IPS DF 6.9 (cell line): ENCODE measurements at regions not wholly inside any gene's neighbourhood (a gene's known extent, or its start where the extent isn't known, plus 50 kb on each side); places are given as distances from the start of the nearest gene placed in this dataset.

ENCODE experiments used
- DNase-seq: peaks from one replicate; pipeline ENCODE4 v3.0.0-alpha.2; 2013; ENCODE audit warnings: low read depth, low spot score
- H3K27ac ChIP-seq: one replicate; pipeline ENCODE4 v1.5.1; 2013; ENCODE audit warnings: low read length, control low read depth
- H3K27me3 ChIP-seq: 2 replicates; pipeline ENCODE4 v1.6.1; 2013; ENCODE audit warnings: mild to moderate bottlenecking, low read length; ENCODE audit not compliant: control insufficient read depth, insufficient read depth
- H3K36me3 ChIP-seq: 2 replicates; pipeline ENCODE4 v1.6.1; 2013; ENCODE audit warnings: low read length; ENCODE audit not compliant: control insufficient read depth, insufficient read depth
- H3K4me1 ChIP-seq: 2 replicates; pipeline ENCODE4 v1.6.1; 2013; ENCODE audit warnings: low read length; ENCODE audit not compliant: control insufficient read depth, insufficient read depth
- H3K4me3 ChIP-seq: 2 replicates; pipeline ENCODE4 v1.5.1; 2013; ENCODE audit warnings: mild to moderate bottlenecking, low read length
- H3K9me3 ChIP-seq: 2 replicates; pipeline ENCODE4 v1.6.1; 2013; ENCODE audit warnings: low read length, inconsistent platforms; ENCODE audit not compliant: control insufficient read depth, insufficient read depth
- WGBS: extraction: QIAGEN DNeasy Blood & Tissue Kit; methylation state at CpG from one replicate; pipeline ENCODE4 v1.1.7; 2013; ENCODE audit warnings: mixed read lengths, missing lambda C conversion rate; ENCODE audit not compliant: insufficient read length, insufficient coverage; 5-methylcytosine and 5-hydroxymethylcytosine counted together

GRCh38 chr9:81150016-81150625, 539.2 kb downstream of the TLE1 start:
- no peak overlapping the region for H3K4me3 ChIP-seq
- H3K27ac ChIP-seq = no peak overlapping the region
- WGBS = no CpG with 5 or more reads among the region's 2 CpGs
- no peaks in the 10 kb centered on the region for H3K36me3 ChIP-seq
- DNase-seq = no peak
- H3K4me1 ChIP-seq = no peaks in the 10 kb centered on the region
- H3K27me3 ChIP-seq = no peaks in the 10 kb centered on the region
- H3K9me3 ChIP-seq = no peaks in the 10 kb centered on the region

- Histone ChIP-seq H3K9me3 (no peaks in the 10 kb centered on the region), H3K4me3 (no peak overlapping the region), H3K36me3 (no peaks in the 10 kb centered on the region), H3K4me1 (no peaks in the 10 kb centered on the region), H3K27ac (no peak overlapping the region), H3K27me3 (no peaks in the 10 kb centered on the region)
- DNase-seq = no peak
- no CpG with 5 or more reads among the region's 4 CpGs for WGBS
These were observed 542.5 kb downstream of the TLE1 start for GRCh38 chr9:81146684-81147337.

GRCh38 chr9:81146241-81146640, 543.1 kb downstream of the TLE1 start:
- no peak overlapping the region for H3K27ac ChIP-seq
- no peaks in the 10 kb centered on the region for H3K4me1 ChIP-seq
- H3K9me3 ChIP-seq = no peaks in the 10 kb centered on the region
- no peaks in the 10 kb centered on the region for H3K36me3 ChIP-seq
- no CpG with 5 or more reads among the region's 3 CpGs for WGBS
- H3K4me3 ChIP-seq = no peak overlapping the region
- H3K27me3 ChIP-seq = no peaks in the 10 kb centered on the region
- no peak for DNase-seq

- no peak for DNase-seq
- no CpG with 5 or more reads among the region's 10 CpGs for WGBS
- H3K27ac ChIP-seq = no peak overlapping the region
These were observed 543.9 kb downstream of the TLE1 start for GRCh38 chr9:81145331-81145963.

GRCh38 chr9:81141961-81142360, 547.4 kb downstream of the TLE1 start:
- WGBS = no CpG with 5 or more reads among the region's 1 CpG
- no peak overlapping the region for H3K4me3 ChIP-seq
- H3K9me3 ChIP-seq = no peaks in the 10 kb centered on the region
- H3K27ac ChIP-seq = no peak overlapping the region
- H3K4me1 ChIP-seq = no peaks in the 10 kb centered on the region
- no peaks in the 10 kb centered on the region for H3K36me3 ChIP-seq
- DNase-seq = no peak
- no peaks in the 10 kb centered on the region for H3K27me3 ChIP-seq

More at GRCh38 chr9:81145331-81145963, 543.9 kb downstream of the TLE1 start:
- no peaks in the 10 kb centered on the region for H3K9me3 ChIP-seq
- H3K4me3 ChIP-seq = no peak overlapping the region
- H3K4me1 ChIP-seq = no peaks in the 10 kb centered on the region
- H3K27me3 ChIP-seq = no peaks in the 10 kb centered on the region
- no peaks in the 10 kb centered on the region for H3K36me3 ChIP-seq

- H3K9me3 ChIP-seq = no peaks in the 10 kb centered on the region
- H3K36me3 ChIP-seq = no peaks in the 10 kb centered on the region
- no peak overlapping the region for H3K27ac ChIP-seq
- no peak for DNase-seq
- no peaks in the 10 kb centered on the region for H3K27me3 ChIP-seq
- H3K4me1 ChIP-seq = no peaks in the 10 kb centered on the region
- H3K4me3 ChIP-seq = no peak overlapping the region
- no CpG with 5 or more reads among the region's 2 CpGs for WGBS
These were observed 551.3 kb downstream of the TLE1 start for GRCh38 chr9:81137976-81138568.

- Histone ChIP-seq H3K9me3 (no peaks in the 10 kb centered on the region), H3K27ac (no peak overlapping the region), H3K4me3 (no peak overlapping the region), H3K27me3 (no peaks in the 10 kb centered on the region), H3K36me3 (no peaks in the 10 kb centered on the region), H3K4me1 (no peaks in the 10 kb centered on the region)
- no peak for DNase-seq
- WGBS = no CpG with 5 or more reads among the region's 1 CpG
These were observed 556.6 kb downstream of the TLE1 start for GRCh38 chr9:81132796-81133195.

- no CpG with 5 or more reads among the region's 2 CpGs for WGBS
- Histone ChIP-seq H3K36me3 (no peaks in the 10 kb centered on the region), H3K4me3 (no peak overlapping the region), H3K27ac (no peak overlapping the region), H3K27me3 (no peaks in the 10 kb centered on the region), H3K4me1 (no peaks in the 10 kb centered on the region), H3K9me3 (no peaks in the 10 kb centered on the region)
- no peak for DNase-seq
These were observed 557.0 kb downstream of the TLE1 start for GRCh38 chr9:81132318-81132717.

- no peak for DNase-seq
- no CpG with 5 or more reads among the region's 6 CpGs for WGBS
- Histone ChIP-seq H3K27me3 (no peaks in the 10 kb centered on the region), H3K36me3 (no peaks in the 10 kb centered on the region), H3K27ac (no peak overlapping the region), H3K4me1 (no peaks in the 10 kb centered on the region), H3K4me3 (no peak overlapping the region), H3K9me3 (no peaks in the 10 kb centered on the region)
These were observed 560.6 kb downstream of the TLE1 start for GRCh38 chr9:81128701-81129100.

- no CpG with 5 or more reads among the region's 3 CpGs for WGBS
These were observed 563.8 kb downstream of the TLE1 start for GRCh38 chr9:81125446-81126092.

More at GRCh38 chr9:81125446-81126092, 563.8 kb downstream of the TLE1 start:
- no peaks in the 10 kb centered on the region for H3K9me3 ChIP-seq
- DNase-seq = no peak
- H3K27ac ChIP-seq = no peak overlapping the region
- H3K27me3 ChIP-seq = no peaks in the 10 kb centered on the region
- H3K36me3 ChIP-seq = no peaks in the 10 kb centered on the region
- H3K4me1 ChIP-seq = no peaks in the 10 kb centered on the region
- no peak overlapping the region for H3K4me3 ChIP-seq
